ENCODE measurements at regions not wholly inside any gene's neighbourhood (a gene's known extent, or its start where the extent isn't known, plus 50 kb on each side); places are given as distances from the start of the nearest gene placed in this dataset.

DNA sequence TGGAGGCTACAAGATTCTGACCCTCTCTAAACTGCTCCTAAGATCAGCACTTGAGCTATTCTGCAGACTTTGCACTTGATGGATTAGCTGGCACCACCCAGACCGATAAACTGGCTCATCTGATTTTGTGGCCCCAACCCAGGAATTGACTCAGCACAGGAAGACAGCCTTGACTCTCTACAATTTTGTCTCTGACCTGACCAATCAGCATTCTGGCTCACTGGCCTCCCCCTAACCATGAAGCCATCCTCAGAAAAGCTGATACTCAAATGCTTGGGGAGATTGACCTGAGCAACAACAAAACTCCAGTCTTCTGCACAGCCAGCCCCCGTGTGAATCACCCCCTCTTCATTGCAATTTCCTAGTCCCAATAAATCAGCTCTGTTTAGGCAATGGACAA, 195.4 kb upstream of the PPP1R2C start:
- no peak for DNase-seq (ENCODE audit: low spot score)
- Histone ChIP-seq H2AK5ac (ENCODE audit: low read depth, low read length) (no peak overlapping the region), H2AFZ (ENCODE audit: low read length) (no peak overlapping the region), H3K27ac (replicated peaks; ENCODE audit: low read length) (no peak overlapping the region), H3K4me1 (ENCODE audit: control insufficient read depth in 2 of 2, insufficient read depth in 1 of 2, low read depth in 1 of 2, low read length in 2 of 2) (no peaks in the 10 kb centered on the region), H3K36me3 (replicated peaks in 1 of 2; ENCODE audit: control insufficient read depth in 2 of 2, insufficient read depth in 2 of 2, low read length in 2 of 2) (no peaks in the 10 kb centered on the region), H2BK12ac (ENCODE audit: low read length) (no peak overlapping the region), H3K79me1 (ENCODE audit: low read depth, low read length) (no peaks in the 10 kb centered on the region), H3K9me3 (replicated peaks in 1 of 2; ENCODE audit: control insufficient read depth in 2 of 2, insufficient read depth in 1 of 2, low read depth in 1 of 2, low read length in 2 of 2) (no peaks in the 10 kb centered on the region), H3K23ac (ENCODE audit: low read depth, low read length, poor library complexity) (no peak overlapping the region), H4K8ac (ENCODE audit: low read depth, low read length) (no peak overlapping the region), H3K4ac (ENCODE audit: low read length) (no peak overlapping the region), H2BK15ac (ENCODE audit: low read length) (no peak overlapping the region), H3K9ac (ENCODE audit: low read depth, low read length, poor library complexity) (no peak overlapping the region), H4K91ac (ENCODE audit: low read depth, low read length, poor library complexity) (no peak overlapping the region), H2BK5ac (ENCODE audit: low read length) (no peak overlapping the region), H3K14ac (ENCODE audit: low read length) (no peak overlapping the region), H3K27me3 (ENCODE audit: control insufficient read depth in 3 of 3, insufficient read depth in 3 of 3, low read depth in 1 of 3, low read length in 3 of 3) (no peaks in the 10 kb centered on the region), H2BK120ac (ENCODE audit: low read depth, low read length) (no peak overlapping the region), H3K4me3 (ENCODE audit: low read length in 2 of 2) (no peak overlapping the region), H3K4me2 (ENCODE audit: insufficient read depth, low read length, poor library complexity, severe bottlenecking) (no peak overlapping the region), H3K18ac (ENCODE audit: low read length) (no peak overlapping the region)
- no CpG with 5 or more reads among the region's 2 CpGs for WGBS, 2 donors (ENCODE audit: extremely low coverage in 2 of 2, insufficient read length in 2 of 2, insufficient replicate concordance in 1 of 2)

DNA sequence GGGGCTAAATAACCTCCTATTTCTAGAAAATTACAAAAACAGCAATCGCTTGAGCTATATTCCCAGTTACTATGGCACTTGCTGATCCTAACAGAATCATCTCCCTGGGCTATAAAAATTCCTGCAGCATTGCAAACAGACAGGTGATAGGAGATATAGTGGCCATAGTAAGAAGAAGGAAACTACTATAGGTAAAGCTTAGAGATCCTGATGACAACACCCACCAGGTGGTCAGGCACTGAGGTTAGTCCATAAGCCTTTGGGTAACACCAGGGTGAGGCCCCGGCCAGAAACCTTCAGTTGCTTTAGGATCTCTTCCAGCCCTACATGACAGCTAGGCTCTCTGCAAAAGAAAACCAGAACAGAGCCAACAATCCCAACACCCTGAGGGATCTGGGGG, 197.9 kb upstream of the PPP1R2C start:
- H3K9me3 ChIP-seq (replicated peaks in 1 of 2; ENCODE audit: control insufficient read depth in 2 of 2, insufficient read depth in 1 of 2, low read depth in 1 of 2, low read length in 2 of 2): no peaks in the 10 kb centered on the region

DNA sequence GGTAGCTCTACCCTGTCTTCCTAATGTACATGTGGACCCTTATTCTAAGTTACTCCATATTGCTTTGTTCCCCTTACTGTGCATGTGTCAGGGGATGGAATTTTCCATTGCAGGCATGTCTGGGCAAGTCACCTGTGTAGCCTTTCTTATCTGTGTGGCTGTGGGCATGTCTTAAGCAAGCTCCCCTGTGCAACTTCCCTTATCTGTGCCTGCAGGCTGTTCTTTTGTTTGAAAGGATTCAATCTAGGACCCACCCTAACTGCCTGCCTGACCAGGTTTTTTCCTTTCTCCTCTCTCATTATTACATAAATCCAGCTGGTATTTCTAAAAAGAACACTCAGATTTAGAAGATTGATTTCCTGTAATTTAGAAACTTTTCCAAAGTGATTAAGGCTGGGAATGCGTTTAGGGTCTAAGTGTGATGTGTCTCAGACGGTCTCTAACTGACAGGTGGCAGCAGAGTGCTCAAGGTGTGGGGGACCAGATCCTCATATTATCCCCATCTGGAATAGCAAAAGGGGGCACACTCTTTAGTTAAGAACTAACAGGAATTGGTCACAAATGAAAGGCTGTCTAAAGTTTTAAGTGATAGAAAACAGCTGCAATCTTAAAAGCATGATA, 198.9 kb upstream of the PPP1R2C start:
- H3K18ac ChIP-seq (ENCODE audit: low read length): no peak overlapping the region
- no peak overlapping the region for H2BK12ac ChIP-seq (ENCODE audit: low read length)
- no peak overlapping the region for H3K4me2 ChIP-seq (ENCODE audit: insufficient read depth, low read length, poor library complexity, severe bottlenecking)
- H2BK120ac ChIP-seq (ENCODE audit: low read depth, low read length): no peak overlapping the region
- no peaks in the 10 kb centered on the region for H3K9me3 ChIP-seq (replicated peaks in 1 of 2; ENCODE audit: control insufficient read depth in 2 of 2, insufficient read depth in 1 of 2, low read depth in 1 of 2, low read length in 2 of 2)
- no peak overlapping the region for H2BK15ac ChIP-seq (ENCODE audit: low read length)
- H3K79me1 ChIP-seq (ENCODE audit: low read depth, low read length): no peaks in the 10 kb centered on the region
- H4K8ac ChIP-seq (ENCODE audit: low read depth, low read length): no peak overlapping the region
- no peak for DNase-seq (ENCODE audit: low spot score)
- no peaks in the 10 kb centered on the region for H3K36me3 ChIP-seq (replicated peaks in 1 of 2; ENCODE audit: control insufficient read depth in 2 of 2, insufficient read depth in 2 of 2, low read length in 2 of 2)
- H3K4me1 ChIP-seq (ENCODE audit: control insufficient read depth in 2 of 2, insufficient read depth in 1 of 2, low read depth in 1 of 2, low read length in 2 of 2): peaks cover 0 to 3% of the 10 kb centered on the region in 2 donors
- no peak overlapping the region for H4K91ac ChIP-seq (ENCODE audit: low read depth, low read length, poor library complexity)
- no peak overlapping the region for H3K14ac ChIP-seq (ENCODE audit: low read length)
- H2BK5ac ChIP-seq (ENCODE audit: low read length): no peak overlapping the region
- no peak overlapping the region for H3K9ac ChIP-seq (ENCODE audit: low read depth, low read length, poor library complexity)
- H3K4ac ChIP-seq (ENCODE audit: low read length): no peak overlapping the region
- no peak overlapping the region for H3K23ac ChIP-seq (ENCODE audit: low read depth, low read length, poor library complexity)
- H2AK5ac ChIP-seq (ENCODE audit: low read depth, low read length): no peak overlapping the region
- no peak overlapping the region for H3K4me3 ChIP-seq (ENCODE audit: low read length in 2 of 2)
- no CpG with 5 or more reads among the region's 2 CpGs for WGBS, 2 donors (ENCODE audit: extremely low coverage in 2 of 2, insufficient read length in 2 of 2, insufficient replicate concordance in 1 of 2)
- no peaks in the 10 kb centered on the region for H3K27me3 ChIP-seq (ENCODE audit: control insufficient read depth in 3 of 3, insufficient read depth in 3 of 3, low read depth in 1 of 3, low read length in 3 of 3)
- no peak overlapping the region for H3K27ac ChIP-seq (replicated peaks; ENCODE audit: low read length)
- H2AFZ ChIP-seq (ENCODE audit: low read length): peak overlapping the region; percentile 22

More for the DNA sequence above, 197.9 kb upstream of the PPP1R2C start:
- Histone ChIP-seq H3K4ac (ENCODE audit: low read length) (no peak overlapping the region), H3K18ac (ENCODE audit: low read length) (no peak overlapping the region), H3K79me1 (ENCODE audit: low read depth, low read length) (no peaks in the 10 kb centered on the region), H4K91ac (ENCODE audit: low read depth, low read length, poor library complexity) (no peak overlapping the region), H3K27me3 (ENCODE audit: control insufficient read depth in 3 of 3, insufficient read depth in 3 of 3, low read depth in 1 of 3, low read length in 3 of 3) (no peaks in the 10 kb centered on the region), H3K4me2 (ENCODE audit: insufficient read depth, low read length, poor library complexity, severe bottlenecking) (no peak overlapping the region), H2BK12ac (ENCODE audit: low read length) (no peak overlapping the region), H2BK120ac (ENCODE audit: low read depth, low read length) (no peak overlapping the region), H3K27ac (replicated peaks; ENCODE audit: low read length) (no peak overlapping the region), H3K14ac (ENCODE audit: low read length) (no peak overlapping the region), H2AK5ac (ENCODE audit: low read depth, low read length) (no peak overlapping the region), H3K36me3 (replicated peaks in 1 of 2; ENCODE audit: control insufficient read depth in 2 of 2, insufficient read depth in 2 of 2, low read length in 2 of 2) (no peaks in the 10 kb centered on the region), H2BK5ac (ENCODE audit: low read length) (no peak overlapping the region), H3K9ac (ENCODE audit: low read depth, low read length, poor library complexity) (no peak overlapping the region), H3K4me1 (ENCODE audit: control insufficient read depth in 2 of 2, insufficient read depth in 1 of 2, low read depth in 1 of 2, low read length in 2 of 2) (peaks cover 0 to 3% of the 10 kb centered on the region in 2 donors), H3K4me3 (ENCODE audit: low read length in 2 of 2) (no peak overlapping the region), H2BK15ac (ENCODE audit: low read length) (no peak overlapping the region), H4K8ac (ENCODE audit: low read depth, low read length) (no peak overlapping the region), H2AFZ (ENCODE audit: low read length) (peak overlapping the region; percentile 18), H3K23ac (ENCODE audit: low read depth, low read length, poor library complexity) (no peak overlapping the region)
- DNase-seq (ENCODE audit: low spot score): no peak
- no CpG with 5 or more reads among the region's 2 CpGs for WGBS, 2 donors (ENCODE audit: extremely low coverage in 2 of 2, insufficient read length in 2 of 2, insufficient replicate concordance in 1 of 2)

DNA sequence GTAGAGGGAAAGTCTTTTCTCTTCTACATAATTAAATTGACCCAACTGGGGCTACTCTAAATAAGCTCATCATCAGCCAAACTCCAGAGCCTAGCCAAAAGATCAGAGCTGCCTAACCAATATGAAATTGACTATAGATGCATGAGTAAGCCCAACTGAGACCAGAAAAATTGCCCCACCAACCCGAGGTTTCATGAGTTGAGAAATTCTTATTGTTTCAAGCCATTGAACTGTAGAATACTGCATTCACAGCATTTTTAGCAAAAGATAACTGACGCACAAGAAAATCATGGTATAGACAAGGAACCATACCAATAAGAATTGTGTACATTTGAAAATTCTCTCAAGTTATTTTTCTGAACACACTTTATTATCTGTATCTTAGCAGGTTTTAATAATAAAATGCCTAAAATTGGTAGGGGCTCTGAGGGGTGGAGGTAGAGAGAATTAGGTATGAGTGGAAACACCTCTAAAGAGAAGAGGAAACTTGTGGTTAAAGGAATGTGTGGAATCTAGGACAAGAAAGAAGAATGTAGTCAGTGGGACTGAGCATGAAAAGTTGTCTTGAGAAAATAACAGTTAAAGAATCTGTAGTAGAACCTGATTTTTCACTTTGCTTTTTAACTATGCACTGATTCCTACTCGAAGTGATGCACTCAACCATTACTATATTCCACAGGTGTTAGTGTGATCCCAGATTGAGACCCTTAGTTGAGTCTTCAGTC, 200.9 kb upstream of the PPP1R2C start:
- Histone ChIP-seq H2BK5ac (ENCODE audit: low read length) (no peak overlapping the region), H3K4me3 (ENCODE audit: low read length in 2 of 2) (no peak overlapping the region), H3K27ac (replicated peaks; ENCODE audit: low read length) (no peak overlapping the region), H3K18ac (ENCODE audit: low read length) (no peak overlapping the region), H2AK5ac (ENCODE audit: low read depth, low read length) (no peak overlapping the region), H3K9ac (ENCODE audit: low read depth, low read length, poor library complexity) (no peak overlapping the region), H2AFZ (ENCODE audit: low read length) (no peak overlapping the region), H2BK15ac (ENCODE audit: low read length) (no peak overlapping the region), H2BK120ac (ENCODE audit: low read depth, low read length) (no peak overlapping the region), H3K4me1 (ENCODE audit: control insufficient read depth in 2 of 2, insufficient read depth in 1 of 2, low read depth in 1 of 2, low read length in 2 of 2) (peaks cover 0 to 3% of the 10 kb centered on the region in 2 donors), H3K4ac (ENCODE audit: low read length) (no peak overlapping the region), H3K4me2 (ENCODE audit: insufficient read depth, low read length, poor library complexity, severe bottlenecking) (no peak overlapping the region), H3K9me3 (replicated peaks in 1 of 2; ENCODE audit: control insufficient read depth in 2 of 2, insufficient read depth in 1 of 2, low read depth in 1 of 2, low read length in 2 of 2) (no peaks in the 10 kb centered on the region), H3K27me3 (ENCODE audit: control insufficient read depth in 3 of 3, insufficient read depth in 3 of 3, low read depth in 1 of 3, low read length in 3 of 3) (no peaks in the 10 kb centered on the region), H4K8ac (ENCODE audit: low read depth, low read length) (no peak overlapping the region), H2BK12ac (ENCODE audit: low read length) (no peak overlapping the region), H3K14ac (ENCODE audit: low read length) (no peak overlapping the region), H3K36me3 (replicated peaks in 1 of 2; ENCODE audit: control insufficient read depth in 2 of 2, insufficient read depth in 2 of 2, low read length in 2 of 2) (no peaks in the 10 kb centered on the region), H4K91ac (ENCODE audit: low read depth, low read length, poor library complexity) (no peak overlapping the region), H3K79me1 (ENCODE audit: low read depth, low read length) (no peaks in the 10 kb centered on the region), H3K23ac (ENCODE audit: low read depth, low read length, poor library complexity) (no peak overlapping the region)
- WGBS, 2 donors (ENCODE audit: extremely low coverage in 2 of 2, insufficient read length in 2 of 2, insufficient replicate concordance in 1 of 2): no CpG with 5 or more reads among the region's 3 CpGs
- DNase-seq (ENCODE audit: low spot score): no peak
